Activated CD4-positive, alpha-beta T cell treated with anti-CD3 and anti-CD28 coated beads, Interleukin-2, amount 10 ng/mL, durations not matched to agents 24 days and 14 days (primary cell): ENCODE measurements at regions not wholly inside any gene's neighbourhood (a gene's known extent, or its start where the extent isn't known, plus 50 kb on each side); places are given as distances from the start of the nearest gene placed in this dataset.

Source experiments
- DNase-seq: peaks from one replicate; pipeline ENCODE4 v3.0.0; 2022
- H3K27ac Mint-ChIP-seq: one replicate; pipeline ENCODE4 v1.8.0; 2022; ENCODE audit warnings: mild to moderate bottlenecking, mixed read lengths
- H3K27me3 Mint-ChIP-seq: one replicate; pipeline ENCODE4 v1.8.0; 2022; ENCODE audit warnings: mixed read lengths
- H3K36me3 Mint-ChIP-seq: one replicate; pipeline ENCODE4 v1.8.0; 2022; ENCODE audit warnings: low read depth, mild to moderate bottlenecking, mixed read lengths
- H3K4me1 Mint-ChIP-seq: one replicate; pipeline ENCODE4 v1.8.0; 2021; ENCODE audit warnings: mixed read lengths
- H3K4me3 Mint-ChIP-seq: one replicate; pipeline ENCODE4 v1.8.0; 2022; ENCODE audit warnings: mild to moderate bottlenecking, moderate library complexity, mixed read lengths
- H3K9me3 Mint-ChIP-seq: one replicate; pipeline ENCODE4 v1.8.0; 2021; ENCODE audit warnings: mixed read lengths
- intact Hi-C: fragments of 100-400 bp; cut with micrococcal nuclease; formaldehyde crosslinking; loops from one replicate; pipeline ENCODE4 v1.15.1; 2023

- no peaks in the 10 kb centered on the region for H3K9me3 Mint-ChIP-seq
- no peaks in the 10 kb centered on the region for H3K27me3 Mint-ChIP-seq
- H3K4me1 Mint-ChIP-seq: no peaks in the 10 kb centered on the region
- H3K4me3 Mint-ChIP-seq: no peak overlapping the region
- H3K27ac Mint-ChIP-seq: no peak overlapping the region
- DNase-seq: no peak
- intact Hi-C loops: no loop called here
- no peaks in the 10 kb centered on the region for H3K36me3 Mint-ChIP-seq
These were observed 315.4 kb upstream of the GRIA3 start for GRCh38 chrX:122868631-122869030.

DNA sequence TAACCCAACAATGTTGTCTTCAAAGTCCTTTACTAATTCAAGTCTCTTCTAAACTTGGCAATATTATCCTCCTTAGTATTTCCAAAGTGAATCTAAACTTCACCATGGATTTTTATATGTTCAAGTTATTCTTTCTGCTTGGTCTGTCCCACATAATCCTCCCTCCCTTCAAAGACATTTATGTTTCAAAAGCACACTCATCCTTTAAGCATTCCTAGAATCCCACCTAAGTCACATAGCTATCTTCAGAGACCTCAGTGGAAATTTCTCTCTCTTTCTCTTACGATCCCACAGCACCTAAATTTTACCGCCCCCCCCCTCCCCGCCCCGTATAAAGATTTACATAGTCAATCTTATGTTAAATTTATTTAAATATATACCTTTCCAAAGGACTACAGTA, 314.9 kb upstream of the GRIA3 start:
- no peak overlapping the region for H3K27ac Mint-ChIP-seq
- no peak overlapping the region for H3K4me3 Mint-ChIP-seq
- DNase-seq: no peak
- intact Hi-C loops: no loop called here
- no peaks in the 10 kb centered on the region for H3K36me3 Mint-ChIP-seq
- no peaks in the 10 kb centered on the region for H3K9me3 Mint-ChIP-seq
- H3K27me3 Mint-ChIP-seq: no peaks in the 10 kb centered on the region
- no peaks in the 10 kb centered on the region for H3K4me1 Mint-ChIP-seq

GRCh38 chrX:122878269-122878668, 305.8 kb upstream of the GRIA3 start:
- Mint-ChIP-seq H3K27ac (no peak overlapping the region), H3K36me3 (no peaks in the 10 kb centered on the region), H3K27me3 (no peaks in the 10 kb centered on the region), H3K4me1 (no peaks in the 10 kb centered on the region), H3K4me3 (no peak overlapping the region), H3K9me3 (no peaks in the 10 kb centered on the region)
- intact Hi-C loops: no loop called here
- DNase-seq: no peak

DNA sequence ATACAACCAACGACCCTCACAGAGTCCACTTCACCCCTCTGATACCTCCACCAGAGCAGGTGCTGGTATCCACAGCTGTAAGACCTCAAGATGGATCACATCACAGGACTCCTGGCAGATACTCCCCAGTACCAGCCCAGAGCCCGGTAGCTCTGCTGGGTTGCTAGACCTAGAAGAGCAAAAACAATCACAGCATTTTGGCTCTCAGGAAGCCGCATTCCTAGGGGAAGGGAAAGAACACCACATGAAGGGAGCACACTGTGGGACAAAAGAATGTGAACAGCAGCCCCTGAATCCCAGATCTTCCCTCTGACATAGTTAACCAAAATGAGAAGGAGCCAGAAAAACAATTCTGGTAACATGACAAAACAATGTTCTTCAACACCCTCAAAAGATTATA, 303.1 kb upstream of the GRIA3 start:
- intact Hi-C loops: no loop called here

GRCh38 chrX:122890729-122891128, 293.3 kb upstream of the GRIA3 start:
- Mint-ChIP-seq H3K36me3 (no peaks in the 10 kb centered on the region), H3K4me3 (no peak overlapping the region), H3K9me3 (no peaks in the 10 kb centered on the region), H3K27ac (no peak overlapping the region), H3K27me3 (no peaks in the 10 kb centered on the region), H3K4me1 (no peaks in the 10 kb centered on the region)
- DNase-seq: no peak
- intact Hi-C loops: no loop called here

More for the DNA sequence above, 303.1 kb upstream of the GRIA3 start:
- Mint-ChIP-seq H3K9me3 (no peaks in the 10 kb centered on the region), H3K36me3 (no peaks in the 10 kb centered on the region), H3K27me3 (no peaks in the 10 kb centered on the region), H3K4me3 (no peak overlapping the region), H3K4me1 (no peaks in the 10 kb centered on the region), H3K27ac (no peak overlapping the region)
- no peak for DNase-seq

DNA sequence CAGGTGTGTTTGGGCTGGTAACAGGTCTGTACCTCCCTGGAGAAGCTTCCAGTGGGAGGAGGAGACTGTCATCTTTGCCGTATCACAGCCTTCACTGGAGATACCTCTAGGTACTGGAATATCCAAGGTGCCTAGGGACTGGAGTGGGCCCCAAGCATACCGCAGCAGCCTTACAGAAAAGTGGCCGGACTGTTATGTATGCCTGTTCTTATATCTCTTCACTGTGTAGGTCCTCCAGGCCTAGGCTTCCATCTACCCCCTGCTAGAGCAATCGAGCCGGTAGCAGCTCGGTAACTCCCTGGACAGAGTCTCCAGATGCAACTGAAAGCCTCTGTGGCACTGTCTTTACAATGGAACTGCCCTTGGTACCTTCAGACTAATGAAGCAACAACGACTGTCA, 277.4 kb upstream of the GRIA3 start:
- Mint-ChIP-seq H3K27me3 (no peaks in the 10 kb centered on the region), H3K9me3 (no peaks in the 10 kb centered on the region), H3K36me3 (no peaks in the 10 kb centered on the region), H3K27ac (no peak overlapping the region), H3K4me3 (no peak overlapping the region), H3K4me1 (no peaks in the 10 kb centered on the region)
- no peak for DNase-seq
- intact Hi-C loops: no loop called here

DNA sequence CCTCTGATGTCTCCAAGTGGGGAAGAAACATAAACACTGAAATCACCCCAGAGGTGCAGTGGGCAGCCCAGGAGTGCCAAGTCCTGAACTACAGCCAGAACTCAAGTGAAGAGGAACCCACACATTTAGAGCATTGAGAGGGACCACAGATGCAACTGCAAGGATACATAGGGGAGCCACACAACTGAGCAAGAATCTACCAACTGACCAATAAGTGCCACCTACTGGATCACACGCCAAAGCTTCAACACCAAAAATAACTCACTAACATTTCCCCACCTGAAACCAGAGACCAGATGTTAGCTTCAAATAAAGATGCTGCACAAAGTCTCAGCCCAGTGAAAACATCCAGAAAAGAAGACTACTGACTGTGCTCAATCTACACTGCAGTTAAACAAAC, 276.7 kb upstream of the GRIA3 start:
- DNase-seq: no peak
- no peak overlapping the region for H3K4me3 Mint-ChIP-seq

GRCh38 chrX:122910697-122911096, 273.4 kb upstream of the GRIA3 start:
- intact Hi-C loops: no loop called here
- Mint-ChIP-seq H3K4me3 (no peak overlapping the region), H3K9me3 (no peaks in the 10 kb centered on the region), H3K27ac (no peak overlapping the region), H3K4me1 (no peaks in the 10 kb centered on the region), H3K27me3 (no peaks in the 10 kb centered on the region), H3K36me3 (no peaks in the 10 kb centered on the region)
- no peak for DNase-seq

More for the DNA sequence above, 276.7 kb upstream of the GRIA3 start:
- Mint-ChIP-seq H3K27me3 (no peaks in the 10 kb centered on the region), H3K4me1 (no peaks in the 10 kb centered on the region), H3K27ac (no peak overlapping the region), H3K36me3 (no peaks in the 10 kb centered on the region), H3K9me3 (no peaks in the 10 kb centered on the region)
- intact Hi-C loops: no loop called here

DNA sequence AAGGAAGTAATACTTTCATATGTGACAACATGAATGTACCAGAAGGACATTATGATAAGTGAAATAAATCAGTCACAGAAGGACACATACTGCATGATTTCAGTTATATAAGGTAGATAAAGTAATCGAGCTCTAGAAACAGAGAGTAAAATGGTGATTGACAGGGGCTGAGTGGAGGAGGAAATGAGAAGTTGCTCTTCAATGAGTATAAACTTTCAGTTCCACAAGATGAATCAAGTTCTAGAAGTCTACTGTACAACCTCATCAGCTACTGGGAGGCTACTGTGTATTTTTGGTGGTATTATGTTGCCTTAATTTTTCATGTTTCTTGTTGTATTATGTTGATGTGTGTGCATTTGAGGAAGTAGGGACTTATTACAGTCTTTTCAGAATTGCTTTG, 270.9 kb upstream of the GRIA3 start:
- Mint-ChIP-seq H3K27me3 (no peaks in the 10 kb centered on the region), H3K4me3 (no peak overlapping the region), H3K27ac (no peak overlapping the region), H3K9me3 (no peaks in the 10 kb centered on the region), H3K4me1 (no peaks in the 10 kb centered on the region), H3K36me3 (no peaks in the 10 kb centered on the region)
- intact Hi-C loops: no loop called here
- DNase-seq: no peak

DNA sequence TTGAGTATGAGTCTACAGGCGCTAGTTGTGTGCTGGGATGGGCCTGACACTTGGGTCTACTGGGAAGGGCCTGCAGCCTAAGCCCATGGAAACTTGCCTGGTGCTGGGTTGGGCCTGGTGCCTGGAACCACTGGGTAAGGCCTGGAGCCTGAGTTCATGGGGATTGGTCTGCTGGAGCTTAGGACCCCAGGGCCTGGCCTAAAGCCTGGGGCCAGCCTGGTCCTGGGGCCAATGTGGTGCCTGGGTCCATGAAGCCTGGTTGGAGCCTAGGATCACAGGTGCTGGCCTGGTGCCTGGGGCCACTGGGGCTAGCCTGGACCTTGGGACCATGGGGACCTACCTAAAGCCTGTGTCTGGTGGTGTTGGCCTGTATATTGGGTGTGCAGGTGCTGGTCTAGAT, 270.3 kb upstream of the GRIA3 start:
- Mint-ChIP-seq H3K27ac (no peak overlapping the region), H3K27me3 (no peaks in the 10 kb centered on the region), H3K4me3 (no peak overlapping the region), H3K4me1 (no peaks in the 10 kb centered on the region), H3K9me3 (no peaks in the 10 kb centered on the region), H3K36me3 (no peaks in the 10 kb centered on the region)
- intact Hi-C loops: no loop called here
- DNase-seq: no peak

DNA sequence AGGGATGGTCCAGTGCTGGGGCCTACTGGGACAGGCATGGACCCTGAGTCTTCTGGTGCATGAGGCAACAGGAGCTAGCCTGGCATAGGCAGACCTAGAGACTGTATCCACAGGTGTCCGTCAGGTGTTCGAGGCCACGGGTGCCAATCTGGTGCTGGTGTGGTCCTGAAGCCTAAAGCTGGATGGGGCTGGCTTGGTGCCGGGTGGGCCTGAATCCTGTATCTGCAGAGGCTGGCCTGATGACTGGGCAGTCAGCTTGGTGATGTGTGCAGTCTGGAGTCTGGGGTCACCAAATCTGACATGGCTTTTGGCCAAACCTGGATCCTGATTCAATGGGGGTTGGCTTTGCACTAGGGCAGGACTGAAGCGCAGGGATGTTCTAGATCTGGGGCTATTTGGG, 269.8 kb upstream of the GRIA3 start:
- Mint-ChIP-seq H3K4me3 (no peak overlapping the region), H3K4me1 (no peaks in the 10 kb centered on the region), H3K9me3 (no peaks in the 10 kb centered on the region), H3K36me3 (no peaks in the 10 kb centered on the region), H3K27ac (no peak overlapping the region), H3K27me3 (no peaks in the 10 kb centered on the region)
- intact Hi-C loops: no loop called here
- no peak for DNase-seq

GRCh38 chrX:122934131-122934530, 249.9 kb upstream of the GRIA3 start:
- no peak overlapping the region for H3K4me3 Mint-ChIP-seq
- intact Hi-C loops: no loop called here
- no peak for DNase-seq
- no peak overlapping the region for H3K27ac Mint-ChIP-seq
- no peaks in the 10 kb centered on the region for H3K27me3 Mint-ChIP-seq
- no peaks in the 10 kb centered on the region for H3K4me1 Mint-ChIP-seq
- no peaks in the 10 kb centered on the region for H3K36me3 Mint-ChIP-seq
- H3K9me3 Mint-ChIP-seq: no peaks in the 10 kb centered on the region

DNA sequence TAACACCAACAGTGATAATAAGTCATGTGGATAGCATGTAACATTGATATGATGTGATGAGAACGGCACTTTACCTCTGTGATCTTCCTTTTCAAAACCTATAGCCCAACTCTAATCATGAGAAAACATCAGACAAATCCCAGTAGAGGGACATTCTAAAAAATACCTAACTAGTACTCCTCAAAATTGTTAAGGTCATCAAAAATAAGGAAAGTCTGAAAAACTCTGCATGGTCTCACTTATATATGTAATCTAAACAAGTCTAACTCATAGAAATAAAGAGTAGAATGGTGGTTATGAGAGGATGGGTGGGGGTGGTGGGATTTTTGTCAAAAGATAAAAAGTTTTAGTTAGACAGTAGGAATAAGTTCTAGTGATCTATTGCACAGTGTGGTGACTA, 243.9 kb upstream of the GRIA3 start:
- no peaks in the 10 kb centered on the region for H3K4me1 Mint-ChIP-seq
- no peaks in the 10 kb centered on the region for H3K36me3 Mint-ChIP-seq
- H3K9me3 Mint-ChIP-seq: no peaks in the 10 kb centered on the region
- no peak overlapping the region for H3K4me3 Mint-ChIP-seq
- intact Hi-C loops: no loop called here
- no peaks in the 10 kb centered on the region for H3K27me3 Mint-ChIP-seq
- no peak overlapping the region for H3K27ac Mint-ChIP-seq
- no peak for DNase-seq

GRCh38 chrX:122941806-122942205, 242.3 kb upstream of the GRIA3 start:
- H3K27ac Mint-ChIP-seq: no peak overlapping the region
- no peaks in the 10 kb centered on the region for H3K36me3 Mint-ChIP-seq
- intact Hi-C loops: no loop called here
- no peak overlapping the region for H3K4me3 Mint-ChIP-seq
- no peaks in the 10 kb centered on the region for H3K9me3 Mint-ChIP-seq
- DNase-seq: no peak
- no peaks in the 10 kb centered on the region for H3K4me1 Mint-ChIP-seq
- H3K27me3 Mint-ChIP-seq: no peaks in the 10 kb centered on the region

GRCh38 chrX:122943918-122944317, 240.2 kb upstream of the GRIA3 start:
- Mint-ChIP-seq H3K36me3 (no peaks in the 10 kb centered on the region), H3K27ac (no peak overlapping the region), H3K9me3 (no peaks in the 10 kb centered on the region), H3K27me3 (no peaks in the 10 kb centered on the region), H3K4me3 (no peak overlapping the region), H3K4me1 (no peaks in the 10 kb centered on the region)
- DNase-seq: no peak
- intact Hi-C loops: no loop called here

DNA sequence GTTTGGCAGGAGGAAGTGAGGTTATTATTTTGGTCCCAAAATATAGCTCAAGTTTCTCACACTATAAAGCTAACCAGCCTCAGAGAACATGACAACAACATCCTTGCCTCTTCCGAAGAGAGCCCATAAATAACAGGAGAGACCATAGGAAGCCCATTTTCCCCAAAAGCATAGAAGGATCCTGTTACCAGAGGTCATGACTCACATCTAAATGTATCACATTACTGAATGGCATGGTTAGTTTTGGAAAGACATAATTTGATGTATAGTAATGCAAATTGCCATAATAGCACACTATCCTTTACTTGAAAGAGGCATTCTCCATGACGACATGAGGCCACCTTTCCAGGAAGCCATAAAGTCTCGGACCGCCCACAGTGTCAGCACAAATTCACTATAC, 238.8 kb upstream of the GRIA3 start:
- H3K4me3 Mint-ChIP-seq: no peak overlapping the region
- no peak for DNase-seq
- no peaks in the 10 kb centered on the region for H3K4me1 Mint-ChIP-seq
- intact Hi-C loops: no loop called here
- H3K27ac Mint-ChIP-seq: no peak overlapping the region
- H3K36me3 Mint-ChIP-seq: no peaks in the 10 kb centered on the region
- no peaks in the 10 kb centered on the region for H3K9me3 Mint-ChIP-seq
- H3K27me3 Mint-ChIP-seq: no peaks in the 10 kb centered on the region
